Glutamatergic neuron (in vitro differentiated cells): ENCODE measurements at regions not wholly inside any gene's neighbourhood (a gene's known extent, or its start where the extent isn't known, plus 50 kb on each side); places are given as distances from the start of the nearest gene placed in this dataset.
A peak's percentile ranks its signal among the peaks of the same experiment; 100 is the strongest.

ENCODE experiments used
- DNase-seq: peaks from one replicate; pipeline ENCODE4 v3.0.0; 2022
- H3K27ac Mint-ChIP-seq: one replicate; pipeline ENCODE4 v1.8.0; 2020; ENCODE audit warnings: mild to moderate bottlenecking, mixed read lengths, inconsistent platforms; ENCODE audit not compliant: unreplicated experiment
- H3K27me3 Mint-ChIP-seq: one replicate; pipeline ENCODE4 v1.8.0; 2020; ENCODE audit warnings: mild to moderate bottlenecking, moderate library complexity, mixed read lengths, inconsistent platforms; ENCODE audit not compliant: unreplicated experiment
- H3K36me3 Mint-ChIP-seq: one replicate; pipeline ENCODE4 v1.8.0; 2020; ENCODE audit warnings: mild to moderate bottlenecking, mixed read lengths, inconsistent platforms; ENCODE audit not compliant: unreplicated experiment
- H3K4me1 Mint-ChIP-seq: one replicate; pipeline ENCODE4 v1.8.0; 2020; ENCODE audit warnings: mild to moderate bottlenecking, low read depth, mixed read lengths, inconsistent platforms; ENCODE audit not compliant: unreplicated experiment
- H3K4me3 Mint-ChIP-seq: one replicate; pipeline ENCODE4 v1.8.0; 2020; ENCODE audit warnings: mild to moderate bottlenecking, mixed read lengths, inconsistent platforms; ENCODE audit not compliant: unreplicated experiment
- H3K9me3 Mint-ChIP-seq: one replicate; pipeline ENCODE4 v1.8.0; 2020; ENCODE audit warnings: mild to moderate bottlenecking, moderate library complexity, mixed read lengths, inconsistent platforms; ENCODE audit not compliant: unreplicated experiment
- TF ChIP-seq, protein P1 (sequence below): fragments of 200-600 bp; sonication (generic); IDR thresholded peaks from one replicate; pipeline ENCODE4 v1.5.0; 2021; ENCODE audit not compliant: partially characterized antibody, unreplicated experiment

DNA sequence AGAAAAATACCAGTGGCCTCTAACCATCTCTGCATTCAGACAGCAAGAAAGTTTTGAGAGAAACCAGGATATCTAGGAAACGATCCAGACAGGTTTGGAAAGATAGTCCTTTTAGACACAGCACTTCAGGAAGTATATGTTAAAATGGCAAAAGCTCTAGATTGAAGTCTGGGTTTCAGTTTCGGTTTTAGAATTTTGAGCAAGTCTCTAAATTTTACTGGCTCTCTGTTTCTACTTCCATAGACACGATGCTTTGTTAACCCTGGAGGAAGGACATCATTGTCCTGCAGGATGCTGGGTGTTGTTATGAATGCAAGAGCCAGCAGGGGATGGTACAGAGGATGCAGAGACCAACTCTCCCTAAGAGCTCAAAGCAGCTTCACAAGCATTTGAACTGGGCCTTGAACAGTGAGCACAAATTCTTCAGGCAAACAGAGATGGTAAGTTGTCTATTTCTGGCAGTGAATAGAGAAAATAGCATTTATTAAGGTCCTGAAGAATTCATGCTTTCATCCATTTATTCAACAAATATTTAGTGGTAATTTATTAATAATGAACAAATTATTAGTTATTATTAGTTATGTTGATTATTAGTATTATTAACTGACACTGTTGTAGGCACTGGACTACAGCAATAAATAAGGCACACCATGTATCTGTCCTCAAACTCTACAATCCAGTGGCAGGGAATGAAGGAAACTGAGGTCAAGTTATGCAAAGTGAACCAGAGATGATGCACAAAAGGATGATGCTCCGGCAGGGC lies 152.7 kb upstream of the NRP1 start:
- Mint-ChIP-seq H3K36me3 (no peaks in the 10 kb centered on the region), H3K27me3 (no peaks in the 10 kb centered on the region), H3K4me3 (no peak overlapping the region), H3K4me1 (peaks cover 32% of the 10 kb centered on the region), H3K9me3 (peaks cover 5% of the 10 kb centered on the region), H3K27ac (no peak overlapping the region)
- no peak for DNase-seq
- TF ChIP-seq, protein P1, sequence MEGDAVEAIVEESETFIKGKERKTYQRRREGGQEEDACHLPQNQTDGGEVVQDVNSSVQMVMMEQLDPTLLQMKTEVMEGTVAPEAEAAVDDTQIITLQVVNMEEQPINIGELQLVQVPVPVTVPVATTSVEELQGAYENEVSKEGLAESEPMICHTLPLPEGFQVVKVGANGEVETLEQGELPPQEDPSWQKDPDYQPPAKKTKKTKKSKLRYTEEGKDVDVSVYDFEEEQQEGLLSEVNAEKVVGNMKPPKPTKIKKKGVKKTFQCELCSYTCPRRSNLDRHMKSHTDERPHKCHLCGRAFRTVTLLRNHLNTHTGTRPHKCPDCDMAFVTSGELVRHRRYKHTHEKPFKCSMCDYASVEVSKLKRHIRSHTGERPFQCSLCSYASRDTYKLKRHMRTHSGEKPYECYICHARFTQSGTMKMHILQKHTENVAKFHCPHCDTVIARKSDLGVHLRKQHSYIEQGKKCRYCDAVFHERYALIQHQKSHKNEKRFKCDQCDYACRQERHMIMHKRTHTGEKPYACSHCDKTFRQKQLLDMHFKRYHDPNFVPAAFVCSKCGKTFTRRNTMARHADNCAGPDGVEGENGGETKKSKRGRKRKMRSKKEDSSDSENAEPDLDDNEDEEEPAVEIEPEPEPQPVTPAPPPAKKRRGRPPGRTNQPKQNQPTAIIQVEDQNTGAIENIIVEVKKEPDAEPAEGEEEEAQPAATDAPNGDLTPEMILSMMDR, result no peak

DNA sequence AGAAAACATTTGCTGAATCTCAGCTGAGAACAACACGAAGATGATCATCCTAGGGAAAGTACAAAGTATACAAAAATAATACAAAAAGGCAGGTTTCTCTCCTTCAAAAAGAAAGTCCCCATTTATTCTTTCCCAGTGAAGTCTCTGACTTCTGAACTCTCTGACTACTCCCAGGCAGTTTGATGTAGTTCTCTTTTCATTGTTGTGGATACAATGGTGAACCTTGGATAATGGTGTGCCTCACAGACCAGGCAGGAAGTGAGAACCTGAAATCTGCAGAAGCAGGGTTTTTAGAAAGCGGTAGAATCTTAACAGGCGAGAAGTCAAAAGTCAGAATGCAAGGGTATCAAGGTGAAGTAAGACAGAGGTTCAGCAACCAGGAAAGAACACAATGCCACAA lies 150.8 kb upstream of the NRP1 start:
- no peaks in the 10 kb centered on the region for H3K27me3 Mint-ChIP-seq
- H3K4me1 Mint-ChIP-seq, result peaks cover 32% of the 10 kb centered on the region
- H3K4me3 Mint-ChIP-seq, result peak overlapping the region; percentile 9
- H3K27ac Mint-ChIP-seq, result peak overlapping the region; percentile 87
- no peaks in the 10 kb centered on the region for H3K36me3 Mint-ChIP-seq
- H3K9me3 Mint-ChIP-seq, result peaks cover 5% of the 10 kb centered on the region
- DNase-seq, result no peak
- TF ChIP-seq, protein P1, result no peak

DNA sequence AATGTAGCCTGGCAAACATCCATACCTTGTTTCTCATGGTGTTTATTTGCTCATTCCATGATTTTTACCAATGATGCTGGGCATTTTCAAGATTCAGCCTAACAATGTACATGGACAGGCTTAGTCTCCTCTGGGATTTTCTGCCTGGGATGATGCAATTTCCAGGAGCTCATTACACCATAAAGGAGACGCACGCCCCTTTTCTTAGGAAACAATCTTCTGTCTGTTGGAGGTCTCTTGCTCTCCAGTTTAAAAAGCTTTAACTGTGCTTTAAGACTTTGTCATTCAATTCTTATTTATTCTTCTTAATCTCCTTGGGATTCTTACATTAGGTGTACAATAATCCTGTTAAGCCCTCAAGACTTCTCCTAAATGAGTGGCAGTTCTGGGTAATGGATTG lies 150.3 kb upstream of the NRP1 start:
- TF ChIP-seq, protein P1, result no peak
- Mint-ChIP-seq H3K4me1 (peaks cover 32% of the 10 kb centered on the region), H3K27ac (peak overlapping the region; percentile 87), H3K4me3 (peak overlapping the region; percentile 9), H3K36me3 (no peaks in the 10 kb centered on the region), H3K27me3 (no peaks in the 10 kb centered on the region), H3K9me3 (peaks cover 5% of the 10 kb centered on the region)
- DNase-seq, result no peak

DNA sequence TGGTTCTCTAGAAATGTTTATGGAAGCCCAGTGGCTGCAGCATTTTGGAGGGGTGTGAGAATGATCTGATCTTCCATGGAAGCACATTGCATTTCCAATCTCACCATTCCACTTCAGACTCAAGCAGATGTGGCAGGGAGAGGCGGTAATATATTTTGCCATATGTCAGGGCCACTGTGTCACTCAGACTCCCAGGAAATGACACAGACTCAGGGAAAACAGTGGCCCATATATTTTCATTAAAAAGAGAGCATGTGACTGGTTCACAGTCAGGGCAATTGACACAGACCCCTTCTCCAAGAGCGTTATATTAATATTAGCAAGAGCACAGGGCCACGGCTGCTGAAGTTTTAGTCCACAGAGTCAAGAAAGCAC lies 149.3 kb upstream of the NRP1 start:
- Mint-ChIP-seq H3K36me3 (no peaks in the 10 kb centered on the region), H3K27me3 (peaks cover 3% of the 10 kb centered on the region), H3K4me3 (peak overlapping the region; percentile 69), H3K4me1 (peaks cover 32% of the 10 kb centered on the region), H3K27ac (peak overlapping the region; percentile 88), H3K9me3 (peaks cover 5% of the 10 kb centered on the region)
- no peak for DNase-seq
- TF ChIP-seq, protein P1, result no peak

DNA sequence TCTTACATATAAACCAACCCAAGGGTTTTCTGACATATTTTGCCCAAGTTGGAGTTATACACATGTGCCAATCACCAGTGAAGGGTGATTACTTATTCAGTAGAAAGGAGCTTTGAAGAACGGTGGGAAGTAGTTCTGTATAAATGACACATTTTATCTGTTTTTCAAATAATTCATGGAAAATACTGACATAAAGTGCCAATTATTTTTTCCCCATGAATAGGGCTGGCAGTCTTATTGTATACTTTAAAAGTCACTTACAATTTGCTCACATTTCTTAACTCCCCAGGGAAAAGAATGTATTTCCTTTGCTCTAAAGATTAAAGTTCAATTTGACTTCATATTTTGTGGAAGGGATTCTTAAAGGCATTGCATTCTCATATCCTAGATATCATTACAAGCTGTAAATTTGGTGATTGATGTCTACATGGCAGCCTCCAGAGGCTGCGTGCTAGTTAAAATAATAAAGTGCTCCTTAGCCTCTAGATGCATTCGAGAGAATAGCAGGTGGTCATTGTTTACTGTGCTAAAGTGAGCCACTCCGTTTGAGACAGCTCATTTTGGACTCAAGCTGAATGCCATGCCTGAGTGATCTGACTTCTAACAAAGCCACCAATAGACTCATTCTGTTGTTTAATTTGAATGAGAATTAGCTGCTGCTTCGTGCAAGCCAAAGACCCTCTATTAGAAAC lies 148.8 kb upstream of the NRP1 start:
- Mint-ChIP-seq H3K4me3 (peak overlapping the region; percentile 69), H3K4me1 (peaks cover 32% of the 10 kb centered on the region)

More for the DNA sequence above, 148.8 kb upstream of the NRP1 start:
- H3K27ac Mint-ChIP-seq, result peak overlapping the region; percentile 88
- TF ChIP-seq, protein P1, result no peak
- peaks cover 5% of the 10 kb centered on the region for H3K9me3 Mint-ChIP-seq
- DNase-seq, result no peak
- no peaks in the 10 kb centered on the region for H3K36me3 Mint-ChIP-seq
- peaks cover 3% of the 10 kb centered on the region for H3K27me3 Mint-ChIP-seq
